NCI-H82 (cell line): ENCODE measurements at regions not wholly inside any gene's neighbourhood (a gene's known extent, or its start where the extent isn't known, plus 50 kb on each side); places are given as distances from the start of the nearest gene placed in this dataset.
A peak's percentile ranks its signal among the peaks of the same experiment; 100 is the strongest.
"Not testable (repeated sequence)": the region's sequence is repeated elsewhere in the genome, so short reads cannot be mapped to it uniquely, and the experiment has no call there.

Source experiments
- DNase-seq: peaks from one replicate; lab custom pipeline; 2025; lab: John Stamatoyannopoulos, UW

GRCh38 chr5:28685794-28686193, 1647.4 kb upstream of the CDH9 start:
- no peak for DNase-seq

DNA sequence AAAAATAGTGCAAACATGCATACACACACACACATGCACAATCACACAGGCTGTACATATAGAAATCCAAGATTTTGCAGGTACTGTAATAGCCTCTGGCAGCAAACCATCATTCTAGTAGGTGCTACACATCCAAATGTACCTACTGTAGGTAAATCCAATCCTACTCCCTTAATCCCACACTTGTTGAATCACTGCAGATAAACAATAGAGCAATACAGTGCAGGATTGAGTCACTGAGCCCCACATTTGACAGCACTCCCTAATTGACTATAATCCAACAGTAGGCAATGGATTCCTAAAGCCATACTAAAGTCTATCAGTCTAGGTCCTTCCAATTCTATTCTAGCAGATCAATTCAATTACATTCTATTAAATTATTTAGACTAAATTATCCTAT, 1640.5 kb upstream of the CDH9 start:
- peak; percentile 1 for DNase-seq

- no peak for DNase-seq
Observed at GRCh38 chr5:28666110-28666509, 1627.7 kb upstream of the CDH9 start.

GRCh38 chr5:28648108-28648507, 1609.7 kb upstream of the CDH9 start:
- peak; percentile 59 for DNase-seq

GRCh38 chr5:28632607-28633006, 1594.2 kb upstream of the CDH9 start:
- no peak for DNase-seq

DNA sequence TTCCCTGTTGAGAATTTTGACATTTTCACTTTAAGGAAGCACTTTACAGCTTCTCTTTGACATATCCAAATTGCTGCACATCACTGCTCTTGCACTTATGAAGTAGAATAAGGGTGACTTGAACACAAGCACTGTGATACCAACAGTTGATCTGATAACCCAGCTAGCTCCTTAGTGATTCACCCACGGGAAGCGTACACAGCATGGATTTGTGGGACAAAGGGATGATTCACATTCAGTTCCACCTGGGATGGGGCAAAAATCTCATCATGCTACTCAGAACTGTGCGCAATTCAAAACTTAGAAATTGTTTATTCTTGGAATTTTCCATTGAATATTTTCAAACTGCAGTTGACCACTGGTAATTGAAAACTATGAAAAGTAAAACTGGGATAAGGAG, 1565.5 kb upstream of the CDH9 start:
- DNase-seq: no peak

DNA sequence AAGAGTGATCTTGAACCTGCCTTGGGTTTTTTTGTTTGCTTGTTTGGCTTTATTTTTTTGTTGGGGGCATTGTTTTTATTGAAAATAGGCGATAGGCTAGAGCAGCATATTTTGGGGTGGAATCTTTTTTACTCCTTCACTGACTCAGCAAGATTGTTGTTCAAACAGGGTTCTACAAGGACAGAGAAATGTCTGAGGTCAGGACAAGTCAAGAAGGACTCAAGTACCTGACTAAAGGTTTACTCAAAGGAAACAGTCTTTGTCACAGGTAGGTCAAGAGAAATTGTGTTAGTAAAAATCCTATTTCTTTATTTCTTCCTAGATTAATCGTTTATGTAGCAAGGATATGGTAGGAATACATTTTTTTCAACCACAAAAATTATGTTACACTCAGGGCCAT, 1564.0 kb upstream of the CDH9 start:
- DNase-seq: no peak

DNA sequence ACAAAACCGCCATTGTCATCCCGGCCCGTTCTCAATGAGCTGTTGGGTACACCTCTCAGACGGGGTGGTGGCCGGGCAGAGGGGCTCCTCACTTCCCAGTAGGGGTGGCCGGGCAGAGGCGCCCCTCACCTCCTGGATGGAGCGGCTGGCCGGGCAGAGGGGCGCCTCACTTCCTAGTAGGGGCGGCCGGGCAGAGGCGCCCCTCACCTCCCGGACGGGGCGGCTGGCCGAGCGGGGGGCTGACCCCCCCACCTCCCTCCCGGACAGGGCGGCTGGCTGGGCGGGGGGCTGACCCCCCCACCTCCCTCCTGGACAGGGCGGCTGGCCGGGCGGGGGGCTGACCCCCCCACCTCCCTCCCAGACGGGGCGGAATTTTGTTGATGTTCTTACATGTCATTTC, 1558.3 kb upstream of the CDH9 start:
- DNase-seq: not testable (repeated sequence)

- no peak for DNase-seq
Observed at GRCh38 chr5:28580616-28581015, 1542.2 kb upstream of the CDH9 start.

DNA sequence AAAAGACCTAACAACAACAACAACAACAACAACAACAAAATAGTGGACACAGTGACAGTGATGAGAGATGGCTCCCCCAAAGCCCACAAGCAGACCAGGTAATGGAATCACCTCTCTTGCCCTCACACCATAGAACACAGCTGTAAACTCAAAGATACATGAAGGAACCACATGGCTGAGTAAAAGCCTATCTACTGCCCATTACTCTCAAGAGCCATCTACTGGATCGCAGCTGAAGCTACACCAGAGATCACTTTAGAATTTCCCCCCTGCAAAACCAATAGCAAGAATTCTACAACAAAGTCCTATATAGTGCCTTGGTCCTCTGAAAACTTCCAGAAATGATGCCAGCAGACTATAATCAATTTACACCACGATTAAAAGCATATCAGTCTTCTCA, 1537.6 kb upstream of the CDH9 start:
- peak; percentile 29 for DNase-seq

GRCh38 chr5:28575368-28575767, 1537.0 kb upstream of the CDH9 start:
- DNase-seq: no peak

GRCh38 chr5:28574606-28575005, 1536.2 kb upstream of the CDH9 start:
- no peak for DNase-seq

- DNase-seq: no peak
Observed at GRCh38 chr5:28567048-28567447, 1528.7 kb upstream of the CDH9 start.

DNA sequence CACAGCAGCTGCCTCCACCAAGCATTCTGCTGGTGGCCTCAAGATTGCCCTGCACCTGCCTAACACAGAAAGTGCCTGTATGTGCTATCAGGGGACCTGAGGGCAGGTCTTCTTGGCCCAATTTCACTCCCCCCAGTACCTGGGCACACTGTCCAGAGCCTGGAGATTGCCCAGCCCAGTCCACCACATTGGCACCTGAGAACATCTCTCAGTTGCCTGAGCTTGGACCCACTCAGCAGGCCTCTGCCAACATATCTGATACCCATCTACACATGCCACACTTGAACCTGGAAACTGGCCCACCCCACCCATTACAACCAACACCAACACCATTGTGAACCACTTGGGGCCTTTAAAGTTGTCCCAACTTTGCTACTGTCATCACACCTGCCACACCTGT, 1523.1 kb upstream of the CDH9 start:
- DNase-seq: no peak

DNA sequence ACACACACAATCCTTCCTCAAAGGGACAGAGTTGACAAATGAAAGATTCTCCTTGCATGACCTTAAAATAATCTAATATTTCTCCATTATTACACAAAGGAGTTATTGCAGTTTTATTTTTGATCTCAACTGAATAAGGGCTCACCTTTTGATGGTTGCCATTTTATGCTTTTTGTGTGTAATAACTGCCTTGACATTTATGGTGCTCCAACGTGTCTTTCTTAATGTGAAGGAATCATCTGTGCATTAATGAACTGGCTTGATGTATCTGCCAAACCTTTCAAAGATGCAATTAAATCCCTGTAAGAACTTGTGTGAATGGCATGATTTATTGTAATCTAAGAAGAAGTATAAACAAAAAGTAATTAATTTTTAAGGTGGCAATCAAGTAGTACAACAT, 1519.8 kb upstream of the CDH9 start:
- no peak for DNase-seq

DNA sequence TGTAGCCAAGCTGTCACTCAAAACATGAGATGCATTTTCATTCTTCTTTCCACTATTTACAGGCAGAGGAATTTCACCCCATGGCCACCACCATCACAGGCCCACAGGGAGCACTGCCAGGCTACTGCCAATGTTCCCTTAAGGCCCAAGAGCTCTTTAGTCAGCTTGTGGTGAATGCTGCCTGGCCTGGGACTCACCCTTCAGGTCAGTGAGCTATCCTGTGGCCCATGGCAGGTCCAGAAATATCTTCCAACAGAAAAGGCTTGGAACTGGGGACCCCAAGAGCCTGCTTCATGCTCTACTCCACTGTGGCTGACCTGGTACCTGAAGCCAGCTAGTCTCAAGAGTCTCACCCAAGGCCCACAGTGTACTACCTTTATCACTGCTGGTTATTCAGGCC, 1518.7 kb upstream of the CDH9 start:
- no peak for DNase-seq

GRCh38 chr5:28549588-28549987, 1511.2 kb upstream of the CDH9 start:
- DNase-seq: no peak

- DNase-seq: no peak
Observed at GRCh38 chr5:28548856-28549255, 1510.5 kb upstream of the CDH9 start.

DNA sequence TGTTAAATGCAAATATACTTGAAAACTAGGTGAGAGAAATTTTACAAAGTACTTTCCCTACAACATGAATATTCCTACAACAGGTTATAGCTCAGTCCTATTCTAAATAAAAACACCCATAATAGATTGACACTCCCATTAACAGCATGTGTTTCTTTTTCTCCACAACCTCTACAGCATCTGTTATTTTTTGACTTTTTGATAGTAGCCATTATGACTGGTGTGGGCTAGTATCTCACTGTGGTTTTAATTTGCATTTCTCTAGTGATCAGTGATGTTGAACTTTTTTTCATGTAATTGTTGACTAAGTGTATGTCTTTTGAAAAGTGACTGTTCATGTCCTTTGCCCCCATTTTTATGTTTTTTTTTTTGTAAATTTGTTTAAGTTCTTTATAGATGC, 1506.1 kb upstream of the CDH9 start:
- no peak for DNase-seq

- DNase-seq: no peak
Observed at GRCh38 chr5:28543473-28544098, 1505.2 kb upstream of the CDH9 start.

GRCh38 chr5:28542987-28543386, 1504.6 kb upstream of the CDH9 start:
- no peak for DNase-seq

DNA sequence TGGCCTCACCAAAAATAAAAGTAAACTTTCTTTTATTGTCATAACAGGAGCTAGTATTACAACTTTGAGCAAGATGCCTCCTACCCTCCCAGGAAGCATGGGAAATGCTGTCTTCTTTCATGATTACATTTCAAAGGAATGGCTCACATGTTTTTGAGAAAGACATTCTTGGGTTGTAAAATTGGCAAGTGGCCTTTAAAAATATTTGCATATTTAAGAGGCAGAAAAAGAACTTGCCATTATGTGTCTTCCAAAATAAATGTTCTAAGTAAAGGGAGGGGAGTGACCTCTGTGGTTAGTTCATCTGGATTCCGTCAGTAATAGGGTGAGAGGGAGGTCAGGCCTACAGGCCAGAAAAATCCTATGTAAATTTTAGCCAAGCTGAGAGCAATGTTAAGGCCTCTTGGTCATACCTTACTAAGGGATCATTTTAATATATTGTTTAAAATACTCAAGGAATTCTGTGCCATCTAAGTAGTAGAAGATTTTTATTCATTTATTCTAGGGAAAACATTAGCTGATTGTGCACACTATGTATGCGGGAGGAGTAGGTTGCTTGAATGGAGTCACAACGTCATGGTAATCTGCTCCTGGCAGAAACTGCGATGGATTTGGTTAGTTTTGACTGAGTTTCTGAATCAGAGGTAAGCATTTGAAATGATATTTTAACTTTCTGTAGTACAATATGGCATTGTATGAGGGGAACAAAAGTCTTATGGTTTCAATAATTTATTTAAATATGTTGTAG, 1485.7 kb upstream of the CDH9 start:
- no peak for DNase-seq

- DNase-seq: no peak
Observed at GRCh38 chr5:28523416-28523815, 1485.0 kb upstream of the CDH9 start.

- DNase-seq: no peak
Observed at GRCh38 chr5:28517691-28518090, 1479.3 kb upstream of the CDH9 start.
